ENCODE measurements at regions not wholly inside any gene's neighbourhood (a gene's known extent, or its start where the extent isn't known, plus 50 kb on each side); places are given as distances from the start of the nearest gene placed in this dataset.

- intact Hi-C loops (cut with DNase I; ENCODE audit: low total_unique reads): no loop called here
- TF ChIP-seq EP300 (IDR thresholded peaks at IDR 0.05): no peak
- TF ChIP-seq POLR2A (IDR thresholded peaks at IDR 0.05): no peak
- no peak for TF ChIP-seq CTCF (IDR thresholded peaks at IDR 0.05)
- TF ChIP-seq POLR2AphosphoS5 (IDR thresholded peaks at IDR 0.05): no peak
- WGBS, 5 donors: 89 to 94% (median 92%) methylated on average over 14 of the region's 14 CpGs
These were observed 138.4 kb upstream of the CIBAR2 start for GRCh38 chr16:85250609-85251223.

GRCh38 chr16:85251225-85251760 is 139.0 kb upstream of the CIBAR2 start:
- Histone ChIP-seq H3K27me3 (no peaks in the 10 kb centered on the region), H3K36me3 (no peaks in the 10 kb centered on the region), H3K4me1 (peaks cover 0 to 17% (median 4%) of the 10 kb centered on the region in 4 donors), H3K4me3 (no peak overlapping the region), H3K9me3 (no peaks in the 10 kb centered on the region), H3K27ac (no peak overlapping the region)
- DNase-seq: no peak
- WGBS, 5 donors: 94 to 95% (median 94%) methylated on average over 12 to 21 of the region's 21 CpGs
- intact Hi-C loops (cut with DNase I; ENCODE audit: low total_unique reads): no loop called here
- TF ChIP-seq CTCF (IDR thresholded peaks at IDR 0.05) (no peak), POLR2A (IDR thresholded peaks at IDR 0.05) (no peak), EP300 (IDR thresholded peaks at IDR 0.05) (no peak), POLR2AphosphoS5 (IDR thresholded peaks at IDR 0.05) (no peak)

More at GRCh38 chr16:85250609-85251223, 138.4 kb upstream of the CIBAR2 start:
- no peak overlapping the region for H3K27ac ChIP-seq
- H3K36me3 ChIP-seq: no peaks in the 10 kb centered on the region
- H3K27me3 ChIP-seq: no peaks in the 10 kb centered on the region
- H3K4me1 ChIP-seq: peaks cover 0 to 16% (median 6%) of the 10 kb centered on the region in 4 donors
- H3K9me3 ChIP-seq: no peaks in the 10 kb centered on the region
- no peak overlapping the region for H3K4me3 ChIP-seq
- DNase-seq: no peak

DNA sequence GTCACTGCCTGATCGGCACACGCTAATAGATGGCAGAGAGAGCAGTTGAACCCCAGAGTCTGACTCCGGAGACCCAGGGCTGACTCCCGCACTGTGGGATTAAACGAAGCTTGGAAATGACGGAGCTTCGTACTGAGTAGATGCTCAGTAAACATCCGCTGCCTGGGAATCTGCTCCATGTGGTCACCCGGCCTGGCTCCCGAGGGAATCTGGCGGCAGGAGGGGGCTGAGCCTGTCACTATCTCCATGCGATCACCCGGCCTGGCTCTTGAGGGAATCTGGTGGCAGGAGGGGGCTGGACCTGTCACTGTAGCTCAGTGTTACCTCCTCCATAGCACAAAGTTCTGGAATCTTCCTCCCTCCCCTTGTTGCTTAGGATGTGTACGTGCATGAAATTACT is 139.7 kb upstream of the CIBAR2 start:
- intact Hi-C loops (cut with DNase I; ENCODE audit: low total_unique reads): no loop called here
- Histone ChIP-seq H3K9me3 (no peaks in the 10 kb centered on the region), H3K4me3 (no peak overlapping the region), H3K27me3 (no peaks in the 10 kb centered on the region), H3K36me3 (no peaks in the 10 kb centered on the region), H3K27ac (no peak overlapping the region), H3K4me1 (peaks cover 0 to 19% (median 4%) of the 10 kb centered on the region in 4 donors)
- WGBS, 5 donors: 80 to 92% (median 89%) methylated on average over 12 to 14 of the region's 14 CpGs
- no peak for DNase-seq
- TF ChIP-seq POLR2AphosphoS5 (IDR thresholded peaks at IDR 0.05): no peak
- no peak for TF ChIP-seq CTCF (IDR thresholded peaks at IDR 0.05)
- no peak for TF ChIP-seq EP300 (IDR thresholded peaks at IDR 0.05)
- no peak for TF ChIP-seq POLR2A (IDR thresholded peaks at IDR 0.05)

GRCh38 chr16:85252461-85252860 is 140.2 kb upstream of the CIBAR2 start:
- H3K27me3 ChIP-seq: no peaks in the 10 kb centered on the region
- H3K27ac ChIP-seq: no peak overlapping the region
- H3K9me3 ChIP-seq: no peaks in the 10 kb centered on the region
- 64 to 77% (median 76%) methylated on average over 5 to 9 of the region's 9 CpGs for WGBS, 5 donors
- intact Hi-C loops (cut with DNase I; ENCODE audit: low total_unique reads): no loop called here
- no peak for DNase-seq
- H3K4me1 ChIP-seq: peaks cover 0 to 19% (median 4%) of the 10 kb centered on the region in 4 donors
- TF ChIP-seq EP300 (IDR thresholded peaks at IDR 0.05) (no peak), CTCF (IDR thresholded peaks at IDR 0.05) (no peak), POLR2A (IDR thresholded peaks at IDR 0.05) (no peak), POLR2AphosphoS5 (IDR thresholded peaks at IDR 0.05) (no peak)
- H3K4me3 ChIP-seq: no peak overlapping the region
- H3K36me3 ChIP-seq: no peaks in the 10 kb centered on the region
